Astrocyte (in vitro differentiated cells and primary cell): ENCODE measurements at regions not wholly inside any gene's neighbourhood (a gene's known extent, or its start where the extent isn't known, plus 50 kb on each side); places are given as distances from the start of the nearest gene placed in this dataset.

Source experiments
- CTCF ChIP-seq: IDR thresholded peaks from 2 replicates; pipeline ENCODE4 v1.5.1; 2011; ENCODE audit warnings: low read depth, mild to moderate bottlenecking, inconsistent platforms, low read length, moderate library complexity; ENCODE audit not compliant: insufficient read depth
- EZH2 ChIP-seq: IDR thresholded peaks from 2 replicates; pipeline ENCODE4 v1.6.1; 2012; ENCODE audit warnings: mild to moderate bottlenecking, low read length, inconsistent platforms; ENCODE audit not compliant: insufficient read depth

GRCh38 chr2:12918835-12919445, 202.2 kb downstream of the TRIB2 start:
- TF ChIP-seq CTCF (no peak), EZH2 (no peak)
